Memory B cell (primary cell): ENCODE measurements at regions not wholly inside any gene's neighbourhood (a gene's known extent, or its start where the extent isn't known, plus 50 kb on each side); places are given as distances from the start of the nearest gene placed in this dataset.
A peak's percentile ranks its signal among the peaks of the same experiment; 100 is the strongest.

ENCODE experiments used
- ATAC-seq: fragments of 150-1000 bp; cut with Tn5 transposase; 2 replicates; pipeline ENCODE4 v1.10.0; 2021; ENCODE audit warnings: low read depth, mild to moderate bottlenecking, moderate library complexity
- DNase-seq, 2 donors: peaks; one replicate each; pipeline ENCODE4 v3.0.0; 2022; ENCODE audit warnings: low spot score in 2 of 2
- H3K27ac Mint-ChIP-seq: one replicate; pipeline ENCODE4 v1.8.0; 2022; ENCODE audit warnings: mild to moderate bottlenecking, moderate library complexity, mixed read lengths
- H3K27me3 Mint-ChIP-seq: one replicate; pipeline ENCODE4 v1.8.0; 2022; ENCODE audit warnings: mixed read lengths
- H3K36me3 Mint-ChIP-seq: one replicate; pipeline ENCODE4 v1.8.0; 2022; ENCODE audit warnings: mild to moderate bottlenecking, mixed read lengths
- H3K4me1 Mint-ChIP-seq: one replicate; pipeline ENCODE4 v1.8.0; 2022; ENCODE audit warnings: mixed read lengths
- H3K4me3 Mint-ChIP-seq: one replicate; pipeline ENCODE4 v1.8.0; 2022; ENCODE audit warnings: mild to moderate bottlenecking, moderate library complexity, mixed read lengths
- H3K9me3 Mint-ChIP-seq: one replicate; pipeline ENCODE4 v1.8.0; 2022; ENCODE audit warnings: mixed read lengths

GRCh38 chr2:30310371-30310770 lies 79.0 kb downstream of the LBH start:
- H3K9me3 Mint-ChIP-seq: peaks cover 5% of the 10 kb centered on the region
- H3K27me3 Mint-ChIP-seq: no peaks in the 10 kb centered on the region
- ATAC-seq (no peak), DNase-seq (no peak)
- H3K4me1 Mint-ChIP-seq: peaks cover 26% of the 10 kb centered on the region
- H3K27ac Mint-ChIP-seq: peak overlapping the region; percentile 62
- peak overlapping the region; percentile 74 for H3K4me3 Mint-ChIP-seq
- peaks cover 7% of the 10 kb centered on the region for H3K36me3 Mint-ChIP-seq

GRCh38 chr2:30310955-30311354 lies 79.6 kb downstream of the LBH start:
- Mint-ChIP-seq H3K27ac (peak overlapping the region; percentile 62), H3K9me3 (peaks cover 5% of the 10 kb centered on the region), H3K36me3 (peaks cover 7% of the 10 kb centered on the region), H3K4me3 (peak overlapping the region; percentile 74), H3K27me3 (no peaks in the 10 kb centered on the region), H3K4me1 (peaks cover 30% of the 10 kb centered on the region)
- peak; percentile 59 for ATAC-seq
- DNase-seq: no peak

DNA sequence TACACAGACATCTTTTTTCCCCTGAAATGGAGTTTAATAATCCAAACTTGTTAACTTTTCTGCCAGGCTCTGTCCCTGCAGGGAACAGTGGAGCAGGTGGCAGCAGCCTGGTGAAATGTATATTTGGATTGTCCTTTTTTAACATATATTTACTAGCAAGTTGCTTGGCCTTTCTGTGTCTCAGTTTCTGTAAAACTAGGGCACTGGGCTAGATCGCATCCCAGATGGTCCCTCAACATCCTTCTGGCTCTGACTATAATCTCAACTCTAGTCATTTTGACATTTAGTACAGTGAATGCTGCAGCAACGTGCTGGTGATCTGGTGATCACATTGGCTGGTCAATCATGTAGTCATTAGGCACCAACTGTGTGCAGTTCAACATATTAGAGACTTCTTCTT lies 80.4 kb downstream of the LBH start:
- Mint-ChIP-seq H3K27ac (peak overlapping the region; percentile 62), H3K36me3 (peaks cover 7% of the 10 kb centered on the region), H3K9me3 (peaks cover 5% of the 10 kb centered on the region), H3K27me3 (no peaks in the 10 kb centered on the region), H3K4me1 (peaks cover 30% of the 10 kb centered on the region), H3K4me3 (no peak overlapping the region)
- ATAC-seq: no peak
- DNase-seq: no peak

DNA sequence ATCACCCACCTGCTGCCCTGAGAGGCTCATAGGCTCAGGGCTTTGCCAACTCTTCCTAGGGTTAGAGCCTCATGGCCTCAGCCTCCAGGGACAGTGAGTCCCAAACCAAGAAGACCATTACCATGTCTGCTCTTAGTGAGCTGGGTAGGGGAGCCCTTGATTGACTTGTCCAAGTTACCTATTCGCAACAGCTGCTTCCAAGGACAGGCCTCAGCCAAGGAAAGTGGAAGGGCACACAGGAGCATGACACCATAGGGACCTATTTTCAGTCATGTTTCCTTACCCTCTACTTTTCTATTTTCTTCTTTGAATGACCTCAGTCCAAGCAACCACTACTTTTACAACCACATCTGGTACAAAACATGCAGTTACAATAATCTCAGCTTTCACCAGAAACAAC lies 81.6 kb downstream of the LBH start:
- Mint-ChIP-seq H3K4me1 (peaks cover 29% of the 10 kb centered on the region), H3K27ac (peak overlapping the region; percentile 59), H3K27me3 (no peaks in the 10 kb centered on the region), H3K36me3 (peaks cover 7% of the 10 kb centered on the region), H3K9me3 (peaks cover 5% of the 10 kb centered on the region), H3K4me3 (no peak overlapping the region)
- DNase-seq (no peak), ATAC-seq (no peak)

GRCh38 chr2:30314981-30315380 lies 83.6 kb downstream of the LBH start:
- ATAC-seq: no peak
- H3K4me3 Mint-ChIP-seq: no peak overlapping the region
- DNase-seq: no peak
- peaks cover 26% of the 10 kb centered on the region for H3K4me1 Mint-ChIP-seq
- H3K9me3 Mint-ChIP-seq: peaks cover 5% of the 10 kb centered on the region
- H3K27ac Mint-ChIP-seq: no peak overlapping the region
- H3K36me3 Mint-ChIP-seq: peaks cover 7% of the 10 kb centered on the region
- H3K27me3 Mint-ChIP-seq: no peaks in the 10 kb centered on the region

- Mint-ChIP-seq H3K9me3 (peaks cover 5% of the 10 kb centered on the region), H3K4me3 (no peak overlapping the region), H3K36me3 (peaks cover 7% of the 10 kb centered on the region), H3K27ac (no peak overlapping the region), H3K4me1 (peaks cover 25% of the 10 kb centered on the region), H3K27me3 (no peaks in the 10 kb centered on the region)
- DNase-seq: no peak
- ATAC-seq: no peak
Observed at GRCh38 chr2:30315391-30316063, 84.2 kb downstream of the LBH start.

DNA sequence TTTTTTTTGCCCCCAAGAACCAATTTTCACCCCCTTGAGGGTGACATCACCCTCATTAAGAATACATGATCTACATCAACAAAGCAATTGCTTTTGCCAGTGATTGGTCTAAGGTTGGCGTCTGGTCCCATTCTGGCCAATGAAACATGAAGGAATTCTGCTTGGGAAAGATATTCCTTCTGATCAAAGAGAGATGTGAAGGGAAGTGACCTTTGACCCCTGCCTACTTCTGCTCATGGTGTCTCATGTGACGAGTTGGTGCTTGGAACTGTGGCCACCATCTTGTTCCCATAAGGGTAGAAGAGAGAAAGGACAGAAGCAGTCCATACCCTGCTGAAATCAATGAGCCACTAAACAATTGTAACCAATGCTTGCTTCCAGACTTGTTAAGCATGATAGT lies 85.1 kb downstream of the LBH start:
- H3K36me3 Mint-ChIP-seq: peaks cover 7% of the 10 kb centered on the region
- H3K4me3 Mint-ChIP-seq: no peak overlapping the region
- peaks cover 22% of the 10 kb centered on the region for H3K4me1 Mint-ChIP-seq
- H3K9me3 Mint-ChIP-seq: peaks cover 5% of the 10 kb centered on the region
- ATAC-seq: no peak
- no peaks in the 10 kb centered on the region for H3K27me3 Mint-ChIP-seq
- DNase-seq: no peak
- no peak overlapping the region for H3K27ac Mint-ChIP-seq

DNA sequence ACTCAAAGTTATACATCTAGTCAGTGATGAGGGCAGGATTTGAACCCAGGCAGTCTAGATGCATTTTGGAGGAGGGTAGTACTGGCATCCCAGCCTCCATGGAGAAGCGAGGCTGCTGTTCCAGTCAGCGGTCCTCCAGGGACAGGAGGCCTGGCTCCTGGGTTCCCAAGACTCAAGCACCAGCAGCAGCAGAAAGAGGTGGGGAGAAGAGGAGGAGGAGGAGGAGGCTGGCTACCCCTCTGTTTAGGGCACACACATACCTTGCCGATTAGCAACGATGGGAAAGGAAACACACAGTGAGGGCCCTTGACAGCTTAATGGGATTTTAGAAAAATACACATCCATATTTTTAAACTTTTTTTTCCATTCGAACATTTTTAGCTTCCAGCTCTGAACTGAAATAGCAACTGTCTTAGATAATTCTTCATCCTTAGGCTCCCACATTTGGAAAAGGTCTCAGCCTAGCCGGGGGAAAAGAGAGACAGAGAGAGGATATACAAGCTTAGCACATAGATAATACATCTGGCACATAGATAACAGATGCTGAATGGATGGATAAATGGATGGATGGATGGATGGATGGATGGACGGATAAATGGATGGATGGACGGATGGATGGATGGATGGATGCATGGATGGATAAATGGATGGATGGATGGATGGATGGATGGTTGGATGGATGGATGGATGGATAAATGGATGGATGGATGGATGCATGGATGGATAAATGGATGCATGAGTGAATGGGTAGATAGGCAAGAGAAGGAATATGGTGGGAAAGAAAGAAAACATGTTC lies 87.9 kb downstream of the LBH start:
- DNase-seq (no peak), ATAC-seq (no peak)
- Mint-ChIP-seq H3K36me3 (peaks cover 7% of the 10 kb centered on the region), H3K27ac (peak overlapping the region; percentile 49), H3K4me3 (no peak overlapping the region), H3K4me1 (peaks cover 28% of the 10 kb centered on the region), H3K27me3 (no peaks in the 10 kb centered on the region), H3K9me3 (peaks cover 5% of the 10 kb centered on the region)

DNA sequence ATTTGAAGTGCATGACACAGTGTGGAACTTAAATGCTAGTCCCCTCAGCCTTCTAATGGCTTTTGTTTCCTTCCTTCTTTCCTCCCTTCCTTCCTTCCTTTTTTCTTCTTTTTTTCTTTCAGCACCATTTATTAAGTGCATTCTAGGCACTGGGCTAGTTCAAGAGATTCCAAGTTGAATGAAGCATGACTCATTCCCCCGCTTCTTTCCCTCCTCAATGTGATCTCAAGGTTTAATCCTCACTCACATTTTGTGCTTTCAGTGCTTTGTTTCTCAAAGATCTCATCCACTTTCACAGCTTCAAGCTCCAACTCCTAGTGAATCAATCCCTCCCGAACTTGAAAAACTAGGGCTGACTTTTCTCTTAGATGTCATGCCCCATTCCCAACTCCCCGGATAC lies 90.1 kb downstream of the LBH start:
- Mint-ChIP-seq H3K27me3 (no peaks in the 10 kb centered on the region), H3K4me3 (no peak overlapping the region), H3K36me3 (no peaks in the 10 kb centered on the region), H3K4me1 (peaks cover 35% of the 10 kb centered on the region), H3K9me3 (no peaks in the 10 kb centered on the region), H3K27ac (no peak overlapping the region)
- ATAC-seq (no peak), DNase-seq (no peak)

DNA sequence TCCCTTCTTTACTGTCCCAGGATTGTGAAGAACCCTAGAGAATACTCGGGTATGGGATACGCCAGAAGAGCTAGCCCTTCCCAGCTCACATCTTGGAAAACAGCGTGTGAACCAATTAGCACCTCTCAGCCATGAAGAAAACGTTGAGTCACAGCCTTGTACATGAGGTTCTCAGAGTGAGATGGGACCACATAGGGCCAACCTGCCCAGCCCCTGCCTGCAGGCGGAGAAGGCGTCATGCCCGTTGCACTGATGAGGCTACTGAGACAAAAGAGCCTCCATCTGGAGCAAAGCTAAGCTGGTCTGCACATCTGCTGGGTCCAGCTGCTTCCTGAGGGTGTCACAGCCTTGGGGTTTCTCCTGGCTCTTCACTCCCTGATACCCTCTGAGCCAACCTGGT lies 92.2 kb downstream of the LBH start:
- H3K4me3 Mint-ChIP-seq: no peak overlapping the region
- no peaks in the 10 kb centered on the region for H3K27me3 Mint-ChIP-seq
- ATAC-seq (no peak), DNase-seq (no peak)
- no peak overlapping the region for H3K27ac Mint-ChIP-seq
- H3K9me3 Mint-ChIP-seq: no peaks in the 10 kb centered on the region
- peaks cover 37% of the 10 kb centered on the region for H3K4me1 Mint-ChIP-seq
- no peaks in the 10 kb centered on the region for H3K36me3 Mint-ChIP-seq

DNA sequence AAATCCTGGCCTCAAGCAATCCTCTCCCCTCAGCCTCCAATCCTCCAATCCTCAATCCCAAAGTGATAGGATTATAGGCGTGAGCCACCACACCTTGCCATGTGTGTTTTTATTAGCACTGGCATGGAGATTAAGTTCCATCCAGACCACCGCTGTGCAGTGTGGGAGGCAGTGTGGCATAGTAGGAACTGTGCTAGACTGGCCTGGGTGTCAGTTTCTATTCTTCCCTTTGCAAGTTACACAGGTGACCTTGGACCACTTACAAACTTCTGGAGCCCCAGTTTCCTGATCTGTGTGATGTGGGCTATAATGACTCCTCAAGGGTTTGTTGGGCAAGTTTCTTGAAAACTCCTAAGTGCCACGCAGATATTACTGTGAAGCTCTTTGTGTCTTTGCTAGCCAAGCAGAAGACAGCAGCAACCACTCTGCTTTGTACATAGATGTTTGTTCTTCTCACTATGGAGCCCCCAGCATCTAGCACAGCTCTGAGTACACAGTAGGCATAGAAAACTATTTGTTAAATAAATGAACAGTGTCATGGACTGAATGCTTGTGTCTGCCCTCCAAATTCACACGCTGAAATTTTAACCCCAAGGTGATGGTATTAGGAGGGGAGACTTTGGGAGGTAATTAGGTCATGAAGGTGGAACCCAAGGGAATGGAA lies 93.0 kb downstream of the LBH start:
- no peak for DNase-seq
- peak; percentile 44 for ATAC-seq
- peak overlapping the region; percentile 63 for H3K27ac Mint-ChIP-seq

GRCh38 chr2:30325600-30326328 lies 94.4 kb downstream of the LBH start:
- Mint-ChIP-seq H3K4me3 (peak overlapping the region; percentile 61), H3K4me1 (peaks cover 35% of the 10 kb centered on the region), H3K36me3 (no peaks in the 10 kb centered on the region), H3K27ac (peak overlapping the region; percentile 63), H3K9me3 (no peaks in the 10 kb centered on the region), H3K27me3 (no peaks in the 10 kb centered on the region)
- peak; percentile 75 for ATAC-seq
- no peak for DNase-seq

More for the DNA sequence above, 93.0 kb downstream of the LBH start:
- no peaks in the 10 kb centered on the region for H3K9me3 Mint-ChIP-seq
- no peaks in the 10 kb centered on the region for H3K27me3 Mint-ChIP-seq
- H3K4me1 Mint-ChIP-seq: peaks cover 35% of the 10 kb centered on the region
- no peaks in the 10 kb centered on the region for H3K36me3 Mint-ChIP-seq
- no peak overlapping the region for H3K4me3 Mint-ChIP-seq

- Mint-ChIP-seq H3K36me3 (no peaks in the 10 kb centered on the region), H3K27ac (peak overlapping the region; percentile 63), H3K27me3 (no peaks in the 10 kb centered on the region), H3K4me3 (no peak overlapping the region), H3K4me1 (peaks cover 36% of the 10 kb centered on the region), H3K9me3 (no peaks in the 10 kb centered on the region)
- ATAC-seq: no peak
- no peak for DNase-seq
Observed at GRCh38 chr2:30326497-30326896, 95.2 kb downstream of the LBH start.

- Mint-ChIP-seq H3K4me3 (no peak overlapping the region), H3K27me3 (no peaks in the 10 kb centered on the region), H3K27ac (no peak overlapping the region), H3K36me3 (no peaks in the 10 kb centered on the region), H3K9me3 (no peaks in the 10 kb centered on the region), H3K4me1 (peaks cover 51% of the 10 kb centered on the region)
- ATAC-seq: no peak
- no peak for DNase-seq
Observed at GRCh38 chr2:30331038-30331437, 99.7 kb downstream of the LBH start.
